B cell (primary cell): ENCODE measurements at regions not wholly inside any gene's neighbourhood (a gene's known extent, or its start where the extent isn't known, plus 50 kb on each side); places are given as distances from the start of the nearest gene placed in this dataset.

ENCODE experiments used
- ATAC-seq: fragments of 200-7000 bp; cut with Tn5 transposase; one replicate; pipeline ENCODE4 v1.10.0; 2021; ENCODE audit warnings: low read depth, mild to moderate bottlenecking, moderate number of reproducible peaks, moderate library complexity
- CTCF ChIA-PET: fragments of 350-600 bp; sonication (Branson Sonifier 250); formaldehyde crosslinking; loops from one replicate; lab custom pipeline; 2021; ENCODE audit warnings: antibody characterized with exemption, inconsistent platforms; lab: Charles Lee
- POLR2A ChIA-PET: fragments of 350-600 bp; sonication (Branson Sonifier 250); formaldehyde crosslinking; loops from one replicate; lab custom pipeline; 2021; ENCODE audit warnings: antibody characterized with exemption; lab: Charles Lee
- DNase-seq: peaks from one replicate; pipeline ENCODE4 v3.0.0; 2013
- H2AFZ ChIP-seq: 2 replicates; pipeline ENCODE4 v1.6.1; 2012; ENCODE audit warnings: mild to moderate bottlenecking, low read depth, low read length; ENCODE audit not compliant: insufficient read depth, poor library complexity, severe bottlenecking
- H3K27ac ChIP-seq, 2 donors: 1 replicate in 1 of 2; 2 replicates in 1 of 2; pipeline ENCODE4 v1.5.1; 2012 to 2013; ENCODE audit warnings: low read length in 2 of 2, mild to moderate bottlenecking in 2 of 2, moderate library complexity in 1 of 2
- H3K27me3 ChIP-seq, 4 experiments: fragments of 200-600 bp in 1 of 4; sonication (generic) in 1 of 4; replicated peaks in 1 of 4; 1 replicate in 2 of 4; 2 replicates in 2 of 4; pipeline versions ENCODE4 v1.6.1 to v1.7.0; 2013 to 2016; ENCODE audit warnings: low read length in 3 of 4, mild to moderate bottlenecking in 2 of 4, mixed read lengths in 1 of 4, moderate library complexity in 1 of 4; ENCODE audit not compliant: insufficient read depth in 4 of 4, control insufficient read depth in 3 of 4; ENCODE audit errors: control extremely low read depth in 1 of 4
- H3K36me3 ChIP-seq, 2 experiments: replicated peaks in 1 of 2; 1 replicate in 1 of 2; 2 replicates in 1 of 2; pipeline versions ENCODE4 v1.6.1 to v1.7.1; 2013; ENCODE audit warnings: low read length in 1 of 2; ENCODE audit not compliant: insufficient read depth in 2 of 2, control insufficient read depth in 1 of 2; ENCODE audit errors: control extremely low read depth in 1 of 2, extremely low read depth in 1 of 2
- H3K4me1 ChIP-seq, 2 donors: fragments of 200-600 bp in 1 of 2; sonication (generic) in 1 of 2; 1 replicate in 1 of 2; 2 replicates in 1 of 2; pipeline versions ENCODE4 v1.5.1 to v1.6.1; 2013 to 2017; ENCODE audit warnings: low read length in 2 of 2; ENCODE audit not compliant: control insufficient read depth in 2 of 2, insufficient read depth in 2 of 2
- H3K4me2 ChIP-seq: replicated peaks from 2 replicates; pipeline ENCODE3; 2012; ENCODE audit warnings: mild to moderate bottlenecking, low read depth, low read length; ENCODE audit not compliant: poor library complexity, severe bottlenecking
- H3K4me3 ChIP-seq, 5 experiments: fragments of 200-600 bp in 1 of 5; sonication (generic) in 1 of 5; 1 replicate in 3 of 5; 2 replicates in 2 of 5; pipeline versions ENCODE4 v1.5.1 to v1.7.0; 2011 to 2016; ENCODE audit warnings: low read length in 4 of 5, mild to moderate bottlenecking in 4 of 5, low read depth in 2 of 5, control low read depth in 1 of 5, moderate library complexity in 1 of 5; ENCODE audit not compliant: insufficient read depth in 1 of 5; ENCODE audit errors: control extremely low read depth in 1 of 5, extremely low read depth in 1 of 5
- H3K79me2 ChIP-seq: fragments of 200-600 bp; sonication (generic); one replicate; pipeline ENCODE4 v1.6.0; 2016; ENCODE audit warnings: low read length; ENCODE audit not compliant: control insufficient read depth, insufficient read depth
- H3K9ac ChIP-seq: fragments of 200-600 bp; sonication (generic); 2 replicates; pipeline ENCODE4 v1.6.1; 2017; ENCODE audit warnings: mild to moderate bottlenecking, low read length, moderate library complexity
- H3K9me3 ChIP-seq, 3 donors: one replicate each; pipeline versions ENCODE4 v1.6.1 to v1.7.1; 2013; ENCODE audit warnings: low read length in 2 of 3; ENCODE audit not compliant: control insufficient read depth in 2 of 3, insufficient read depth in 1 of 3; ENCODE audit errors: control extremely low read depth in 1 of 3
- H4K20me1 ChIP-seq: 2 replicates; pipeline ENCODE4 v1.6.0; 2012; ENCODE audit warnings: mild to moderate bottlenecking, low read length; ENCODE audit not compliant: insufficient read depth, control insufficient read depth, poor library complexity, severe bottlenecking
- H3K27ac Mint-ChIP-seq: one replicate; pipeline ENCODE4 v1.8.0; 2021; ENCODE audit warnings: mixed read lengths
- H3K27me3 Mint-ChIP-seq: one replicate; pipeline ENCODE4 v1.8.0; 2021; ENCODE audit warnings: mixed read lengths
- H3K4me1 Mint-ChIP-seq: one replicate; pipeline ENCODE4 v1.8.0; 2021; ENCODE audit warnings: mixed read lengths
- H3K4me3 Mint-ChIP-seq: one replicate; pipeline ENCODE4 v1.8.0; 2021; ENCODE audit warnings: mixed read lengths
- H3K9me3 Mint-ChIP-seq: one replicate; pipeline ENCODE4 v1.8.0; 2022; ENCODE audit warnings: mixed read lengths; ENCODE audit not compliant: insufficient read depth
- CTCF ChIP-seq: fragments of 200-600 bp; IDR thresholded peaks from one replicate; pipeline ENCODE4 v1.8.0; 2022; ENCODE audit warnings: antibody characterized with exemption, mild to moderate bottlenecking
- EZH2 ChIP-seq: IDR thresholded peaks from 2 replicates; pipeline ENCODE4 v1.6.1; 2012; ENCODE audit warnings: borderline replicate concordance, low read depth, mild to moderate bottlenecking, moderate library complexity, low read length; ENCODE audit not compliant: insufficient read depth, poor library complexity, severe bottlenecking
- WGBS: methylation state at CpG from one replicate; pipeline ENCODE4 v1.1.5; 2013; ENCODE audit warnings: missing lambda C conversion rate; ENCODE audit not compliant: insufficient coverage; 5-methylcytosine and 5-hydroxymethylcytosine counted together
- intact Hi-C: fragments of 100-400 bp; cut with micrococcal nuclease; formaldehyde crosslinking; loops from one replicate; pipeline ENCODE4 v1.10.0; 2022

DNA sequence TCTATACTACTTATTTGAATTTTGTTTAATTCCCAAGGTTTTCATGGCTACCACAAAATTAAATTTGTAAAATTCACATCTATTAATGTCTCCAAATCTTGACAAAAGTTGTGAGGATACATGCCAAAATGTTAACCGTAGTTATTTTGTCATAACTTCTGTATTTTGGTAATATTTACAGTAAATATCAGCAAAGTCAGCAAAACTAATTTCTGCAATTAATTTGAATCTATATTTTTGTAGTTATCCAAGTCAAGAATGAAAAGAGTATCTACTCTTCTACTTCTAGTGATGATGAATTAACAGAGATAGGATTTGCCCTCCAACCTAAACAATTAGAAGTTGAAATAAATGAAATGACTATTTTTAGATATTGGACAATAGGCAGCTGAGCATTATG, 238.9 kb downstream of the CYP26B1 start:
- Histone ChIP-seq H3K9me3 (peaks cover 3 to 5% (median 4%) of the 10 kb centered on the region in 3 donors), H3K9ac (no peak overlapping the region), H3K36me3 (no peaks in the 10 kb centered on the region), H4K20me1 (no peaks in the 10 kb centered on the region), H2AFZ (no peak overlapping the region), H3K4me3 (no peak overlapping the region), H3K4me2 (no peak overlapping the region), H3K27me3 (peaks cover 0 to 5% (median 0%) of the 10 kb centered on the region in 4 experiments), H3K4me1 (no peaks in the 10 kb centered on the region), H3K27ac (no peak overlapping the region), H3K79me2 (no peaks in the 10 kb centered on the region)
- Mint-ChIP-seq H3K4me1 (no peaks in the 10 kb centered on the region), H3K4me3 (no peak overlapping the region), H3K9me3 (peaks cover 4% of the 10 kb centered on the region), H3K27ac (no peak overlapping the region), H3K27me3 (peaks cover 17% of the 10 kb centered on the region)
- ChIA-PET POLR2A (no interaction called here), CTCF (interaction anchor here (2.0 kb wide), 1 partner anchor 15 kb away, joined by 9 read pairs; no protein-coding TSS in a partner anchor)
- ATAC-seq (no peak), DNase-seq (no peak)
- intact Hi-C loops: no loop called here
- no peak for TF ChIP-seq CTCF
- no peak for TF ChIP-seq EZH2
- no CpG with 5 or more reads among the region's 1 CpG for WGBS

GRCh38 chr2:71907503-71907902, 240.2 kb downstream of the CYP26B1 start:
- CTCF ChIA-PET: no interaction called here
- H3K27ac Mint-ChIP-seq: no peak overlapping the region
- no peak for DNase-seq
- no peak for ATAC-seq
- H3K9me3 ChIP-seq: peaks cover 3 to 5% (median 4%) of the 10 kb centered on the region in 3 donors
- TF ChIP-seq EZH2 (no peak), CTCF (no peak)
- peaks cover 17% of the 10 kb centered on the region for H3K27me3 Mint-ChIP-seq
- H3K27ac ChIP-seq: no peak overlapping the region
- no peaks in the 10 kb centered on the region for H3K4me1 ChIP-seq
- H3K9ac ChIP-seq: no peak overlapping the region
- no peaks in the 10 kb centered on the region for H3K4me1 Mint-ChIP-seq
- WGBS: 94% methylated on average over 2 of the region's 3 CpGs
- no peak overlapping the region for H3K4me3 Mint-ChIP-seq
- H4K20me1 ChIP-seq: no peaks in the 10 kb centered on the region
- H3K4me3 ChIP-seq: no peak overlapping the region
- intact Hi-C loops: no loop called here
- no peak overlapping the region for H3K4me2 ChIP-seq
- peaks cover 0 to 5% (median 0%) of the 10 kb centered on the region in 4 experiments for H3K27me3 ChIP-seq
- POLR2A ChIA-PET: no interaction called here
- H3K36me3 ChIP-seq: no peaks in the 10 kb centered on the region
- peaks cover 4% of the 10 kb centered on the region for H3K9me3 Mint-ChIP-seq
- no peak overlapping the region for H2AFZ ChIP-seq
- H3K79me2 ChIP-seq: no peaks in the 10 kb centered on the region
